ENCODE measurements at regions not wholly inside any gene's neighbourhood (a gene's known extent, or its start where the extent isn't known, plus 50 kb on each side); places are given as distances from the start of the nearest gene placed in this dataset.

DNA sequence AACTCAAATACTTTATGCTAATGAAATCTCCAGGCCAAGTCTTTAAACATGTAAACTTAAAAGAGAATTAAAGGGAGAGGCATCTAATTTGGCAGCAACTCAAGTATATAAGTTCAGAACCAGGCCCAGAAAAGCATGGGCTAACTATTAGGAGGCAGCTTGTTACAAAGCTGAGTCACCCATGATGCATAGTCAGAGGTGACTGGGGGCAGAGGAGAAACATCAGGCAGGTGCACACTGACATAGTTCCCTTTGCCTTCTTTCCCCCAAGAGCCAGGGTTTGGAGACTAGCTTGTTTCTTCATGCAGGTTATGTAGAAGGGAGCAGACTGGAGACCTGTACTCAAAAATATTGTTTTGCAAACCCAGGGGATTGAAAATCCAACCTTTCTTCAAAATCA, 619.0 kb downstream of the SOX6 start:
- no peaks in the 10 kb centered on the region for H3K36me3 Mint-ChIP-seq
- H3K27me3 Mint-ChIP-seq: peaks cover 3 to 23% (median 5%) of the 10 kb centered on the region in 5 donors

GRCh38 chr11:15738931-15739330, 617.4 kb downstream of the SOX6 start:
- ATAC-seq: no peak
- POLR2A ChIA-PET: no interaction called here
- Mint-ChIP-seq H3K27ac (no peak overlapping the region), H3K9me3 (peaks cover 0 to 15% (median 0%) of the 10 kb centered on the region in 9 donors), H3K36me3 (peaks cover 0 to 1% (median 0%) of the 10 kb centered on the region in 3 donors), H3K4me3 (no peak overlapping the region), H3K27me3 (peaks cover 3 to 20% (median 5%) of the 10 kb centered on the region in 5 donors), H3K4me1 (peaks cover 0 to 1% (median 0%) of the 10 kb centered on the region in 4 donors)
- no peak for DNase-seq

More for the DNA sequence above, 619.0 kb downstream of the SOX6 start:
- Mint-ChIP-seq H3K9me3 (peaks cover 0 to 11% (median 0%) of the 10 kb centered on the region in 9 donors), H3K27ac (no peak overlapping the region), H3K4me3 (no peak overlapping the region), H3K4me1 (peaks cover 0 to 1% (median 0%) of the 10 kb centered on the region in 4 donors)
- DNase-seq (no peak), ATAC-seq (no peak)
- POLR2A ChIA-PET: no interaction called here

DNA sequence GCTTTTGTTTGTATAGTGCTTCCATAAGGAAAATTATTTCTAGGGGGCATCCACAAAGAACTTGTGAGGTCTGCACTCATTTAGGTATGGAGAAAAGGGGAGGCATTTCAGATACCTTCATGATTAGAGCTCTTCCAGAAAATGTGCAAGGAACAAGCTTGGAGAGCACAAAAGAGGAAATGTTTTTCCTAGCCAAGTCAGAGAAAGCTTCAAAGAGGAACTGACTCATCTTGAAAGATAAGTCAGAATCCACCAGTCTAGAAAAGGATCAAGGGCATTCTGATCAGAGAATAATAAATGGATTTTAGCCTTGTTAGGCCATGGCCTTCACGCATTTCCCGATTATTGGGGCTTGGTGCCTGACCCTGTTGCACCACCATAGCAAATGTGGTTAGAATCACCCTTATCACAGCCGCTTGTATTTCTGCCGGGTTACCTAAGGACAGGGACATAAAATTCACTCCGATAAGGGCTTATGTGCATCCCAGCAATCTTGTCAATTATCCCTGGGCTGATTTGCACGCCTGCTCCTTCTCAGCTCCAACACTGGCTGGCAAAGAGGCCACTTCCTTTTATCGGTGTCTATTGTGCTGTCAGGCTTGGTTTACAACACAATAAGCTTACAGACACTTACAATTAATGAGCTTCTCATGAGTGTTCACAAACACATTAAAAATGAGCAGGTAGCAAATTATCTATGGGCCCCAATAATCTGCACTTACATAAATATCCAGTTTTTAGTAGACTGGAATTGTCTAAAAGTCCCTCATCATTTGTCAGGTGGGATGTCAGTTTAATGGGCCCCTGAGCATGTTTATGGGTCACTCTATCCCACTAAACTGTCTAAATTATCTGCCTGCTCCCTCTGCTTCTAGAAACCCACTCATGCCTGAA, 613.5 kb downstream of the SOX6 start:
- DNase-seq (no peak), ATAC-seq (no peak)
- H3K4me1 Mint-ChIP-seq: no peaks in the 10 kb centered on the region
- H3K4me3 Mint-ChIP-seq: no peak overlapping the region
- peaks cover 0 to 5% (median 0%) of the 10 kb centered on the region in 3 donors for H3K36me3 Mint-ChIP-seq
- POLR2A ChIA-PET: no interaction called here
- H3K27ac Mint-ChIP-seq: no peak overlapping the region
- peaks cover 0 to 11% (median 0%) of the 10 kb centered on the region in 9 donors for H3K9me3 Mint-ChIP-seq
- H3K27me3 Mint-ChIP-seq: peaks cover 2 to 28% (median 5%) of the 10 kb centered on the region in 5 donors

DNA sequence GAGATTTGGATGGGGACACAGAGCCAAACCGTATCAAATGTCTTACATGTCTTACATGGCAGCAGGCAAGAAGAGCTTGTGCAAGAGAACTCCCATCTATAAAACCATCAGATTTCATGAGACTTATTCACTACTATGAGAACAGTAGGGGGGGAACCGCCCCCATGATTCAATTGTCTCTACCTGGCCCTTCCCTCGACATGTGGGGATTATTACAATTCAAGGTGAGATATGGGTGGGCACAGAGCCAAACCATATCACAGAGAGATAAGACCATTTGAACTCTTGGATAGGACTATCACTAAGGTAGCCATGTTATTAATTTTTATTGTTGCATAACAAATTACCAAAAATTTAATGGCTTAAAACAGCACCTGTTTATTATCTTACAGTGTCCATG, 611.7 kb downstream of the SOX6 start:
- Mint-ChIP-seq H3K9me3 (peaks cover 0 to 11% (median 0%) of the 10 kb centered on the region in 9 donors), H3K4me3 (no peak overlapping the region), H3K36me3 (peaks cover 0 to 5% (median 0%) of the 10 kb centered on the region in 3 donors), H3K27ac (no peak overlapping the region), H3K4me1 (no peaks in the 10 kb centered on the region), H3K27me3 (peaks cover 1 to 24% (median 3%) of the 10 kb centered on the region in 5 donors)
- ATAC-seq: no peak
- no peak for DNase-seq
- POLR2A ChIA-PET: no interaction called here

- Mint-ChIP-seq H3K4me3 (no peak overlapping the region), H3K27me3 (peaks cover 0 to 21% (median 1%) of the 10 kb centered on the region in 5 donors), H3K36me3 (peaks cover 0 to 5% (median 0%) of the 10 kb centered on the region in 3 donors), H3K4me1 (no peaks in the 10 kb centered on the region), H3K9me3 (peaks cover 0 to 11% (median 0%) of the 10 kb centered on the region in 9 donors), H3K27ac (no peak overlapping the region)
- DNase-seq (no peak), ATAC-seq (no peak)
- POLR2A ChIA-PET: no interaction called here
Observed at GRCh38 chr11:15745266-15745665, 611.1 kb downstream of the SOX6 start.

DNA sequence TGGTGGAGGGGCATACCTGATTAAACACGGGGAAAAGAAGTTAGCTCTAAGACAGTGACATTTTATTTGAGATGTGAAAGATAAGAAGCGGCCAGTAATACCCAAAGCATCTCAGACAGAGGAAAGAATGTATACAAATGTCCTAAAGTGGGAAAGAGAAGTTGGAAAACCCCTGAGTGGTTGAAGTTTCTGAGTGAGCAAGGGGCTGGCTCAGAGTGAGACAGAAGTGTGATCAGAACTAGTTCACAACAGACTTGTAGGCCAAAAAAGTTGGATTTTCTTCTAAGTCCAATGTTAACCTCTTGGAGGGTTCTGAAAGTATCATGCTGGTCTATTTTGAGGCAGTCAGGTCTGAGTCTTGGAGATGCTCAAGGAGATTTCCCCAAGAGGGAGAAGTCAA, 608.7 kb downstream of the SOX6 start:
- H3K4me3 Mint-ChIP-seq: no peak overlapping the region
- H3K9me3 Mint-ChIP-seq: peaks cover 0 to 11% (median 4%) of the 10 kb centered on the region in 9 donors
- DNase-seq (no peak), ATAC-seq (no peak)
- H3K27me3 Mint-ChIP-seq: peaks cover 0 to 21% (median 3%) of the 10 kb centered on the region in 5 donors
- POLR2A ChIA-PET: no interaction called here
- no peak overlapping the region for H3K27ac Mint-ChIP-seq
- H3K4me1 Mint-ChIP-seq: no peaks in the 10 kb centered on the region
- peaks cover 0 to 5% (median 0%) of the 10 kb centered on the region in 3 donors for H3K36me3 Mint-ChIP-seq

GRCh38 chr11:15748132-15748531, 608.2 kb downstream of the SOX6 start:
- Mint-ChIP-seq H3K27me3 (peaks cover 0 to 21% (median 3%) of the 10 kb centered on the region in 5 donors), H3K36me3 (peaks cover 0 to 5% (median 0%) of the 10 kb centered on the region in 3 donors), H3K4me3 (no peak overlapping the region), H3K9me3 (peaks cover 0 to 14% (median 3%) of the 10 kb centered on the region in 9 donors), H3K4me1 (no peaks in the 10 kb centered on the region), H3K27ac (no peak overlapping the region)
- DNase-seq (no peak), ATAC-seq (no peak)
- POLR2A ChIA-PET: no interaction called here

DNA sequence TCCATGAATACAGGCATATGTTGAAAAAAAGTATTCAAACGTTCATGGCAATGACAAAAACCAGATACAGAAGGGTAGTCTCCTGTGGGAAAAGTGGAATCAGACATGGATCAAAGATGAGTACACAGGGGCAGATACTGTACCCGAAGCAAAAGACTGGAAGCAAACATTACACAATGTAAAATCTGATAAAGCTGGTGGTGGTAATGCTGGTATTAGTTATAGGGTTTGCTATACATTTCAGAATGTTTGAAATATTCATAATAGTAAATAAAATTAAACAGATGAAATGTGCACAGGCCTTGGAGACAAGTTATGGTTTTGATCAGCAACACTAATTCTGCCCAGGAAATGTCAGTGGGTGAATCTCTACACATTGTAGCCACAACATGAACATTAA, 607.6 kb downstream of the SOX6 start:
- H3K9me3 Mint-ChIP-seq: peaks cover 0 to 18% (median 6%) of the 10 kb centered on the region in 9 donors
- H3K4me3 Mint-ChIP-seq: no peak overlapping the region
- DNase-seq: no peak
- H3K36me3 Mint-ChIP-seq: peaks cover 0 to 5% (median 0%) of the 10 kb centered on the region in 3 donors
- H3K4me1 Mint-ChIP-seq: no peaks in the 10 kb centered on the region
- POLR2A ChIA-PET: no interaction called here
- no peak for ATAC-seq
- no peak overlapping the region for H3K27ac Mint-ChIP-seq
- peaks cover 0 to 21% (median 3%) of the 10 kb centered on the region in 5 donors for H3K27me3 Mint-ChIP-seq

GRCh38 chr11:15750535-15751308, 605.6 kb downstream of the SOX6 start:
- POLR2A ChIA-PET: no interaction called here
- Mint-ChIP-seq H3K27me3 (peaks cover 0 to 18% (median 3%) of the 10 kb centered on the region in 5 donors), H3K4me3 (no peak overlapping the region), H3K4me1 (no peaks in the 10 kb centered on the region), H3K9me3 (peaks cover 3 to 25% (median 8%) of the 10 kb centered on the region in 9 donors), H3K36me3 (no peaks in the 10 kb centered on the region), H3K27ac (no peak overlapping the region)
- ATAC-seq (no peak), DNase-seq (no peak)

DNA sequence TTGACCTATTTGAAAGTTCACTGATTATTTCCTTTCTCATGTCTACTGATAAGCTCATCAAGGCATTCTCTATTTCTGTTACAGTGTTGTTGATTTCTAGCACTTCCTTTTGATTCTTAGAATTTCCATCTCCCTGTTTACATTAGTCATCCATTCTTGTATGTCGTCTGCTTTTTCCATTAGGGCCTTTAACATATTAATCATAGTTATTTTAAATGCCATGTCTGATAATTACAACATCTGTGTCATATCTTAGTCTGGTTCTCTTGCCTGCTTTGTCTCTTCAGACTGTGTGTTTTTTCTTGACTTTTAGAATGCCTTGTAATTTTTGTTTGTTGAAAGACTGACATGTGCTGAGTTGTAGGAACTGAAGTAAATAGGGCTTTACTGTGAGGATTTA, 602.1 kb downstream of the SOX6 start:
- Mint-ChIP-seq H3K27ac (no peak overlapping the region), H3K36me3 (no peaks in the 10 kb centered on the region), H3K4me3 (no peak overlapping the region), H3K27me3 (peaks cover 0 to 22% (median 11%) of the 10 kb centered on the region in 5 donors), H3K9me3 (peaks cover 0 to 28% (median 12%) of the 10 kb centered on the region in 9 donors), H3K4me1 (no peaks in the 10 kb centered on the region)
- ATAC-seq (no peak), DNase-seq (no peak)
- POLR2A ChIA-PET: no interaction called here

DNA sequence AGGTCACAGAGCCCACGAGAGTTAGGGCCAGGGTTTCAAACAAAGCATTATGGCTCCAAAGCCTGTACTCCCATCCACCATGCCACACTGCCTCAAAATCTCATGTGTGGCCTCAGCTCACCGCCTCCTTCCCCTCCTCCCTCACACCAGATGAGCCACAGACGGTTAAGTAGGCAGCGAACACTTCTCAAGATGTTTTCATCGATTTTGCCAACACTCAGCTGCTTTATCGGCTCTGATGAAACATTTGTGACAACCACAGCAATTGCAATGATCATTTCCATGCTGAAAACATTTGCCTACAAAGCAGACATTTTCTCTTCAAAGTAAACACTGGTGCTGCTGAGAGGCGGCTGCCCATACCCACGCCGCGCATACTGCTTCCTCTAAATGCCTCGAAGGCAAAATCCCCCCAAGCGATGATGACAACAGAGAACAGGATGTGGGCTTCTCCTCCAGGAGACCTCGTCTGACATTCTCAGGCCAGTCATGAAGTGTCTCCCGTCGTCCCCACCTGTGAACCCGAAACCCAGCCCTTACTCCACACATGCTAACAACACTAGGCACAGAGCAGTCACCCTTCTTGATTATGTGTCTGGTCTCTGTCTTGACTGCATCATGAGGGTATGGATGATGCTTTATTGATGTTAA, 599.2 kb downstream of the SOX6 start:
- Mint-ChIP-seq H3K36me3 (no peaks in the 10 kb centered on the region), H3K4me1 (no peaks in the 10 kb centered on the region), H3K4me3 (no peak overlapping the region), H3K27me3 (peaks cover 3 to 30% (median 12%) of the 10 kb centered on the region in 5 donors), H3K9me3 (peaks cover 0 to 28% (median 9%) of the 10 kb centered on the region in 9 donors), H3K27ac (no peak overlapping the region)
- ATAC-seq (no peak), DNase-seq (no peak)
- POLR2A ChIA-PET: no interaction called here

DNA sequence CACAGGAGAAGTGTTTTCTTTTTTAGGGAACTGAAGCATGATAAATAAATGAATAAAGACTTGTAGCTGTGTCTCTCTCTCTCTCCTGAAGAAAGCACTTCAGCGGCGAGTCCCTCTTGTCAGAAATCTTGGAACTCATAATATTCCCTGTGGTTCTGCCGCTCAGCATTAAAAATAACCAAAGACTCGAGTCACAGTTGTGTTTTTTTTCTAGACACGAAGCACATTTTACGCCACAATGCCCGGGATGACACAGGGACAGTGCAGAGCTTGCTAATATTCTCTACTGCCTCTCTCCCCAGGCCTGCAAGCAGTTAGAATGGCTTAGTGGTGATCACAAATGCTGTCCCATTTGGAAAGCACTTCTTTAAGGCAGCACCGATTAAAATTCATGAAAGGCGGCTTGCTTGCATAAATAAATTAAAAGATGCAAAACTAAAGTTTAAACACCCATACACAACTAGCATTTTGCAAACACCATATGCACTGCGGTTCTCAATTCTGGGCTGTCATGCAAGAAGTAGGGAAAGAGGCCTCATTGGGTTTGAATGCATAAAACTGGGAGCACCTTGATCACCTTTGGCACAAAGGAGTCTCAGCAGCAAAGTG, 597.4 kb downstream of the SOX6 start:
- H3K36me3 Mint-ChIP-seq: no peaks in the 10 kb centered on the region
- POLR2A ChIA-PET: no interaction called here
- H3K4me1 Mint-ChIP-seq: no peaks in the 10 kb centered on the region
- DNase-seq: no peak
- H3K27me3 Mint-ChIP-seq: peaks cover 3 to 30% (median 12%) of the 10 kb centered on the region in 5 donors
- H3K27ac Mint-ChIP-seq: no peak overlapping the region
- no peak for ATAC-seq
- peaks cover 0 to 19% (median 7%) of the 10 kb centered on the region in 9 donors for H3K9me3 Mint-ChIP-seq
- no peak overlapping the region for H3K4me3 Mint-ChIP-seq

All from naive thymus-derived CD8-positive, alpha-beta T cell (primary cell).